Stimulated activated CD4-positive, alpha-beta T cell treated with anti-CD3 and anti-CD28 coated beads, Interleukin-1b, Interleukin-23, amount 100 ng/mL, for 48 hours (primary cell): ENCODE measurements at regions not wholly inside any gene's neighbourhood (a gene's known extent, or its start where the extent isn't known, plus 50 kb on each side); places are given as distances from the start of the nearest gene placed in this dataset.
"Not testable (repeated sequence)": the region's sequence is repeated elsewhere in the genome, so short reads cannot be mapped to it uniquely, and the experiment has no call there.

ENCODE experiments used
- DNase-seq: peaks from one replicate; pipeline ENCODE4 v3.0.0-alpha.2; 2020

- DNase-seq: no peak
Measured at GRCh38 chr6:146943664-146944063, 260.6 kb upstream of the STXBP5 start.

GRCh38 chr6:146944077-146944476 lies 260.1 kb upstream of the STXBP5 start:
- DNase-seq: no peak

- DNase-seq: no peak
Measured at GRCh38 chr6:146944809-146945208, 259.4 kb upstream of the STXBP5 start.

- no peak for DNase-seq
Measured at GRCh38 chr6:146946559-146946958, 257.7 kb upstream of the STXBP5 start.

GRCh38 chr6:146948790-146949342 lies 255.4 kb upstream of the STXBP5 start:
- DNase-seq: no peak

GRCh38 chr6:146949425-146949824 lies 254.8 kb upstream of the STXBP5 start:
- no peak for DNase-seq

- peak; percentile 19 for DNase-seq
Measured at GRCh38 chr6:146950351-146950835, 253.8 kb upstream of the STXBP5 start.

- DNase-seq: no peak
Measured at GRCh38 chr6:146955570-146955969, 248.6 kb upstream of the STXBP5 start.

- DNase-seq: no peak
Measured at GRCh38 chr6:146957181-146958093, 246.8 kb upstream of the STXBP5 start.

GRCh38 chr6:146961831-146962230 lies 242.4 kb upstream of the STXBP5 start:
- no peak for DNase-seq

- DNase-seq: no peak
Measured at GRCh38 chr6:146962329-146962728, 241.9 kb upstream of the STXBP5 start.

GRCh38 chr6:146965110-146965689 lies 239.0 kb upstream of the STXBP5 start:
- DNase-seq: no peak

- DNase-seq: no peak
Measured at GRCh38 chr6:146968041-146968760, 236.0 kb upstream of the STXBP5 start.

- no peak for DNase-seq
Measured at GRCh38 chr6:146972546-146972945, 231.7 kb upstream of the STXBP5 start.

GRCh38 chr6:146974351-146974750 lies 229.9 kb upstream of the STXBP5 start:
- DNase-seq: no peak

GRCh38 chr6:146975093-146975492 lies 229.1 kb upstream of the STXBP5 start:
- DNase-seq: no peak

GRCh38 chr6:146980900-146981329 lies 223.3 kb upstream of the STXBP5 start:
- no peak for DNase-seq

- DNase-seq: no peak
Measured at GRCh38 chr6:146981981-146982380, 222.2 kb upstream of the STXBP5 start.

GRCh38 chr6:146984251-146984924 lies 219.8 kb upstream of the STXBP5 start:
- no peak for DNase-seq

- DNase-seq: no peak
Measured at GRCh38 chr6:146985111-146985510, 219.1 kb upstream of the STXBP5 start.

GRCh38 chr6:146985966-146986365 lies 218.3 kb upstream of the STXBP5 start:
- DNase-seq: no peak

- not testable (repeated sequence) for DNase-seq
Measured at GRCh38 chr6:146987938-146988337, 216.3 kb upstream of the STXBP5 start.

GRCh38 chr6:146989860-146990259 lies 214.4 kb upstream of the STXBP5 start:
- DNase-seq: no peak
